Mucosa of descending colon (tissue), 3 donors: ENCODE measurements at regions not wholly inside any gene's neighbourhood (a gene's known extent, or its start where the extent isn't known, plus 50 kb on each side); places are given as distances from the start of the nearest gene placed in this dataset.
A peak's percentile ranks its signal among the peaks of the same experiment; 100 is the strongest.

Experiments
- ATAC-seq: fragments of 200-7000 bp; cut with Tn5 transposase; one replicate; pipeline ENCODE4 v1.9.1; 2020; ENCODE audit warnings: mild to moderate bottlenecking, moderate library complexity
- DNase-seq, 3 donors: peaks; one replicate each; pipeline ENCODE4 v3.0.0-alpha.2; 2020
- H3K36me3 ChIP-seq: fragments of 200-600 bp; one replicate; pipeline ENCODE4 v1.8.0; 2021; ENCODE audit warnings: low read depth, mild to moderate bottlenecking
- H3K4me1 ChIP-seq: fragments of 200-600 bp; one replicate; pipeline ENCODE4 v1.8.0; 2021; ENCODE audit warnings: low read depth, mild to moderate bottlenecking
- H3K4me3 ChIP-seq: fragments of 200-600 bp; one replicate; pipeline ENCODE4 v1.8.0; 2021; ENCODE audit warnings: mild to moderate bottlenecking
- H3K9me3 ChIP-seq: fragments of 200-600 bp; one replicate; pipeline ENCODE4 v1.8.0; 2021; ENCODE audit warnings: mild to moderate bottlenecking
- intact Hi-C, 2 donors: fragments of 100-400 bp; cut with DNase I in 1 of 2; cut with micrococcal nuclease in 1 of 2; formaldehyde crosslinking; loops; one replicate each; pipeline versions ENCODE4 v1.11.0 to v1.11.1; 2022; cut with DNase I, micrococcal nuclease
- TF ChIP-seq, protein P1 (sequence below): fragments of 200-600 bp; IDR thresholded peaks from one replicate; pipeline ENCODE4 v1.8.0; 2022; ENCODE audit warnings: antibody characterized with exemption, mild to moderate bottlenecking
- donor health status: DM: no; HTN: no; CAD: no; lungs with moderate emphysema.
- donor health status: DM: no; HTN: no; CAD: no.
- donor health status: DM: no; HTN: yes; CAD: no.

DNA sequence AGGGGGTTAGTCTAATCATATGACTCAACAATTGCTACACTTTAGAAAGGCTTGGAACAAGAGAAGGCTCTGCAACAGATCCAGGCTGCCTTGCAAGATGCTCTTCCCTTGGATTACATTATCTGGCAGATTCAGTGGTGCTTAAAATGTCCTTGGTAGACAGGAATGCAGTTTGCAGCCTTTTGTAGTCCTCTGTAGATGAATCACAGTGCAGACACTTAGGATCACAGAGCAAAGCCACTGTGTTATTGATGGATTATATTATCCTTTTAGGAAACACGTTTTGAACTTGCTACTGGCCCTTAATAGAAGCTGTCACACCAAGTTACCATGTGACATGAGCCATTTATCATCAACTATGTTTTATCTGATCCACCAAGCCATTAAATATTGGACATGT is 152.2 kb downstream of the CBLN2 start:
- no peaks in the 10 kb centered on the region for H3K36me3 ChIP-seq
- H3K4me1 ChIP-seq = no peaks in the 10 kb centered on the region
- ATAC-seq (no peak), DNase-seq (no peak)
- TF ChIP-seq, protein P1, sequence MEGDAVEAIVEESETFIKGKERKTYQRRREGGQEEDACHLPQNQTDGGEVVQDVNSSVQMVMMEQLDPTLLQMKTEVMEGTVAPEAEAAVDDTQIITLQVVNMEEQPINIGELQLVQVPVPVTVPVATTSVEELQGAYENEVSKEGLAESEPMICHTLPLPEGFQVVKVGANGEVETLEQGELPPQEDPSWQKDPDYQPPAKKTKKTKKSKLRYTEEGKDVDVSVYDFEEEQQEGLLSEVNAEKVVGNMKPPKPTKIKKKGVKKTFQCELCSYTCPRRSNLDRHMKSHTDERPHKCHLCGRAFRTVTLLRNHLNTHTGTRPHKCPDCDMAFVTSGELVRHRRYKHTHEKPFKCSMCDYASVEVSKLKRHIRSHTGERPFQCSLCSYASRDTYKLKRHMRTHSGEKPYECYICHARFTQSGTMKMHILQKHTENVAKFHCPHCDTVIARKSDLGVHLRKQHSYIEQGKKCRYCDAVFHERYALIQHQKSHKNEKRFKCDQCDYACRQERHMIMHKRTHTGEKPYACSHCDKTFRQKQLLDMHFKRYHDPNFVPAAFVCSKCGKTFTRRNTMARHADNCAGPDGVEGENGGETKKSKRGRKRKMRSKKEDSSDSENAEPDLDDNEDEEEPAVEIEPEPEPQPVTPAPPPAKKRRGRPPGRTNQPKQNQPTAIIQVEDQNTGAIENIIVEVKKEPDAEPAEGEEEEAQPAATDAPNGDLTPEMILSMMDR = no peak
- intact Hi-C loops = loop anchor here in 1 of 2 donors (10.0 kb wide), 1 partner anchor 63 kb away; no protein-coding TSS in a partner anchor
- no peak overlapping the region for H3K4me3 ChIP-seq
- no peaks in the 10 kb centered on the region for H3K9me3 ChIP-seq

DNA sequence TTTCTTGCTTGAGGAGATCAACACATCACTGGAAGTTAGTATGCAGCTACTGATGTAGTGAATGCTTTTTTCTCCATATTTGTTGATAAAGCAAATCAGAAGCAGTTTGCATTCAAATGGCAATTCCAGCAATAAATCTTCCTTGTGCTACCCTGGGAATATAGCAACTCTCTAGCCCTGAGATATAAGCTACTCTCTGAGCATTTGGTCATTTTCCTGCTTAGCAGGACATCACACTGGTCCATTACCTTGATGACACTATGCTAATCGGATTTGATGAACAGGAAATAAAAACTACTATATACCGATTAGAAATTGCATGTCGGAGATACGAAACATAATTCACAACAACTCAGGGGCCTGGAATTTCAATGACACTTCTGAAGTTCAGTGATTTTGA is 152.7 kb downstream of the CBLN2 start:
- Histone ChIP-seq H3K9me3 (no peaks in the 10 kb centered on the region), H3K4me3 (no peak overlapping the region), H3K4me1 (no peaks in the 10 kb centered on the region), H3K36me3 (no peaks in the 10 kb centered on the region)
- intact Hi-C loops = loop anchor here in 1 of 2 donors (10.0 kb wide), 1 partner anchor 63 kb away; no protein-coding TSS in a partner anchor
- no peak for ATAC-seq
- TF ChIP-seq, protein P1 = no peak
- no peak for DNase-seq

DNA sequence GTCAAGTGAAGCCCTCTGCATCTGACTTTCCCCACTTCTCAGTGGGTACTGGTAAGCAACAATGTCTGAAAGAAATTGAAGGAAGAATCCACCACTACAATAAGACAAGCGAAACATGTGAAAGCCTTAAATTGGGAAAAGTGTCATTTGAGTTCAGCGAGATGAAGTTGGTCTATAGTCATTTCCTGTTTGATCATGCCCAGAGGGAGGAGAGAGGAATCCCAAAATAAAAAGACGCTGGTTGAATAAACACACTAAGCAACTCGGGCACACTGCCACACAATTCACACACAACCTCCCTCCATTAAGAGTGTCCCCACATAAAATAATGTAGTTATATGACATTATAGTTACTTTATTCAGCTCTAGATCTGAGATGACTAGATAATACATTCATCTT is 166.1 kb downstream of the CBLN2 start:
- ATAC-seq = no peak
- no peak for DNase-seq
- TF ChIP-seq, protein P1 = no peak
- intact Hi-C loops = no loop called here
- no peaks in the 10 kb centered on the region for H3K9me3 ChIP-seq
- no peaks in the 10 kb centered on the region for H3K4me1 ChIP-seq
- H3K4me3 ChIP-seq = no peak overlapping the region
- no peaks in the 10 kb centered on the region for H3K36me3 ChIP-seq

DNA sequence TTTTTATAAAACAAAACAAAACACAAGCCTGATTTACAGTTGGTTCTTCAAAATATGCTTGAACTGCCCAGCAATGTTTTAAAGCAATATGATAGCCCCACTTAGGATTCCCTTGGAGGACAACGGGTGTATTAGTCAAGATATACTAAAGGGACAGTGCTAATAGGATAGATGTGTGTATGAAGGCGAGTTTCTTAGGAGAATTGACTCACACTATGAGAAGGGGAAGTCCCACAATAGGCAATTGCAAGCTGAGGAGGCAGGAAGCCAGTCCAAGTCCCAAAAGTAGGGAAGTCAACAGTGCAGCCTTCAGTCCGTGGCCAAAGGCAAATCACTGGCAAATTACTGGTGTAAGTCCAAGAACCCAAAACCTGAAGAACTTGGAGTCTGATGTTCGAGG is 167.9 kb downstream of the CBLN2 start:
- Histone ChIP-seq H3K36me3 (no peaks in the 10 kb centered on the region), H3K9me3 (no peaks in the 10 kb centered on the region), H3K4me3 (no peak overlapping the region), H3K4me1 (no peaks in the 10 kb centered on the region)
- TF ChIP-seq, protein P1 = no peak
- no peak for ATAC-seq
- intact Hi-C loops = no loop called here
- DNase-seq = no peak

DNA sequence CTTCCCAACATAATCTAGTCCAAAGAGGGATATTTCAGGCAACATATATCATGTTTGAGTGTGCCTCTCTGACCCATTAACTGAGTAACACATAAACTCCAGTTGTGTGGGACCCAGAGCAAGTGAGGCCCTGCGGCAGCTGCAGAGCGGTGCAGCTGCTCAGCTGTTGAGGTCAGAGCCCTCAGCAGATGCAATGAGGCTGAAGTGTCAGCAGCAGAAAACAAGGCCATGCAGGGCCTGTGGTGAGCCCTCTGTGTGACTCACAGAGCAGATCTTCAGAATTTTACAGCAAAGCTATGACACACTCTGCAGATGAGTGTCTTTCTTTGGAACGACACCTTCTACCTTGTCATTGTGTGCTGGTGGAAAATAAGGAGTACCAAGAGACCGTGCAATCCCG is 168.5 kb downstream of the CBLN2 start:
- Histone ChIP-seq H3K4me1 (no peaks in the 10 kb centered on the region), H3K9me3 (no peaks in the 10 kb centered on the region), H3K4me3 (no peak overlapping the region), H3K36me3 (no peaks in the 10 kb centered on the region)
- DNase-seq (peak in 1 of 3 donors; percentile 2), ATAC-seq (peak; percentile 11)
- intact Hi-C loops = no loop called here
- TF ChIP-seq, protein P1 = no peak

DNA sequence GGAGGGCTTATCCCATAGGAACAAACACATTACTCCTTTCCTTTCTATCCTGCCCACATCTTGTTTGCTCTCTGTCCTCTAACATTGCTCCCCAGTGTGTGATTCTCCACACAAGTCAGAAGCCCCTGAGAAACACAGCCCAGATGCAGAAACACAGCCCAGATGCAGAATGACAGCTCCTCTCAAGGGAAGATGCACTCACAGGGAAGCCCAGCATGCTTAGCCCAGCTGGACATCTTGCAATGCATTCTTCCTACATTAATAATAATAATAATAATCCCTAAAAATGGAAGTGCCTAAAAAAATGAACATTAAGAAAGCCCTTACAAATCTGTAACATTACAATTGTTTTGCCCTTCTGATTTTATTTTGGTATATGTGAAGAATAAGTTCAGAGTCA is 172.1 kb downstream of the CBLN2 start:
- intact Hi-C loops = no loop called here
- no peaks in the 10 kb centered on the region for H3K4me1 ChIP-seq
- ATAC-seq (no peak), DNase-seq (no peak)
- TF ChIP-seq, protein P1 = no peak
- H3K4me3 ChIP-seq = no peak overlapping the region
- no peaks in the 10 kb centered on the region for H3K36me3 ChIP-seq
- H3K9me3 ChIP-seq = no peaks in the 10 kb centered on the region
